Heart right ventricle (tissue), 16 donors: ENCODE measurements at regions not wholly inside any gene's neighbourhood (a gene's known extent, or its start where the extent isn't known, plus 50 kb on each side); places are given as distances from the start of the nearest gene placed in this dataset.

Experiments used
- ATAC-seq, 8 donors: fragments of 200-7000 bp; cut with Tn5 transposase; one replicate each; pipeline ENCODE4 v1.9.1; 2020; ENCODE audit warnings: mild to moderate bottlenecking in 8 of 8, moderate library complexity in 8 of 8, moderate number of reproducible peaks in 1 of 8
- DNase-seq, 2 donors: peaks; one replicate each; pipeline ENCODE4 v3.0.0-alpha.2; 2020
- H3K27ac ChIP-seq, 10 donors: fragments of 200-600 bp; sonication (generic) in 2 of 10; one replicate each; pipeline versions ENCODE4 v1.5.0 to v1.8.0; 2020 to 2022; ENCODE audit warnings: mild to moderate bottlenecking in 3 of 10
- H3K27me3 ChIP-seq, 7 donors: fragments of 200-600 bp; one replicate each; pipeline ENCODE4 v1.8.0; 2021 to 2022; ENCODE audit warnings: mild to moderate bottlenecking in 2 of 7
- H3K36me3 ChIP-seq, 9 donors: fragments of 200-600 bp; sonication (generic) in 1 of 9; one replicate each; pipeline versions ENCODE4 v1.5.0 to v1.8.0; 2020 to 2022; ENCODE audit warnings: mild to moderate bottlenecking in 2 of 9
- H3K4me1 ChIP-seq, 9 donors: fragments of 200-600 bp; sonication (generic) in 1 of 9; one replicate each; pipeline versions ENCODE4 v1.5.0 to v1.8.0; 2020 to 2022; ENCODE audit warnings: mild to moderate bottlenecking in 4 of 9
- H3K4me3 ChIP-seq, 10 donors: fragments of 200-600 bp; sonication (generic) in 2 of 10; one replicate each; pipeline versions ENCODE4 v1.5.0 to v1.8.0; 2020 to 2022; ENCODE audit warnings: mild to moderate bottlenecking in 7 of 10, moderate library complexity in 2 of 10
- H3K9me3 ChIP-seq, 11 donors: fragments of 200-600 bp in 10 of 11; sonication (generic) in 2 of 11; one replicate each; pipeline versions ENCODE4 v1.5.0 to v1.8.0; 2013 to 2022; ENCODE audit warnings: mild to moderate bottlenecking in 2 of 11, control low read depth in 1 of 11, moderate library complexity in 1 of 11
- CTCF ChIP-seq, 9 donors: fragments of 200-600 bp; sonication (generic) in 2 of 9; IDR thresholded peaks; one replicate each; pipeline versions ENCODE4 v1.5.0 to v1.8.0; 2021 to 2022; ENCODE audit warnings: antibody characterized with exemption in 9 of 9, mild to moderate bottlenecking in 5 of 9, moderate library complexity in 1 of 9
- WGBS, 2 donors: extraction: QIAGEN DNeasy Blood & Tissue Kit; methylation state at CpG; one replicate each; pipeline ENCODE4 v1.1.7; 2013; ENCODE audit warnings: inconsistent platforms in 1 of 2; 5-methylcytosine and 5-hydroxymethylcytosine counted together
- intact Hi-C, 10 donors: fragments of 100-400 bp; cut with DNase I; formaldehyde crosslinking; loops; one replicate each; pipeline versions ENCODE4 v1.11.1 to v1.14.2; 2022
- donor health status: Arrhythmogenic right ventricular cardiomyopathy.
- donor health status: ischemic (EF 13 %, LVEDD 7.1; RV severe dilation, severe dysfunction).
- donor health status: healthy with polysubstance abuse.
- donor health status: DM: no; HTN: yes; CAD: no.
- donor health status: DM: no; HTN: no; CAD: no.
- donor health status: ischemic (EF 25% LVEDD 6.9; RV normal size, moderate dysfunction).
- donor health status: ischemic (EF 25% LVEDD 5.7; RV mildly dilated, moderate dysfunction).
- donor health status: healthy.
- donor health status: DM: yes; HTN: yes; CAD: no.
- donor health status: Ischemic cardiomyopathy.
- donor health status: ischemic (EF 35%, LVEDD 5.7; RV mildly dilated, moderate dysfunction).
- donor health status: nonischemic (EF 11% LVEDD 7.7; RV severe dilation, severe dysfunction).
- donor health status: DM: yes; HTN: yes; CAD: no.
- donor health status: PGD.
- donor health status: ischemic (EF 29% LVEDD 5.4; RV normal size, mild dysfunction).
- donor health status: nonischemic (EF 23%, LVEDD 6.1; RV moderate dilation, normal function).

DNA sequence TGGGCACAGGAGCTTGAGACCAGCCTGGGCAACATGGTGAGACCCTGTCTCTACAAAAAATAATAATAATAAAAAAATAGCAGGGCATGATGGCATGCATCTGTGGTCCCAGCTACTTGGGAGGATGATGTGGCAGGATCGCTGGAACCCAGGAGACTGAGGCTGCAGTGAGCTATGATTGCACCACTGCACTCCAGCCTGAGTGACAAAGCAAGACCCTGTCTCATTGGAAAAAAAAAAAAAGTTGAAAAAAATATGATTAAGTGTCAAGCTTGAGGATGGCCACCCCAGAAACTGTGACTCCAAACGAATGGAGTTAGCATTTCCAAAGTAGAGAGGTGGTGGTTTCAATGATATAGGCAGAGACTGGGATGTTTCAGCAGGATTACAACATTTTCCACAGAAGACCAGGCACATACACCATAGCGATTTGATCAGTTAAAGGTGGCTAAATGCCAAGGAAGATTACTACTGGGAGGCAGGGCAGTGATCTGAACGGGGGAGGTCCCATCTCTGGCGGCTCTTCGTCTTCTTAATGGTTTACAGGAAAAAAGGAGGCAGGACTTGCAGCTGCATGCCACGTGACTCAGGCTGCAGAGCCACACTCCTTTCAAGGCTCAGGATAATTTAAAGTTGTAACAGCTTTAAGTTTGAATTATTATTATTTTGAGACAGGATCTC is 250.6 kb upstream of the GALNT17 start:
- no peaks in the 10 kb centered on the region for H3K4me1 ChIP-seq
- H3K27me3 ChIP-seq, result peaks cover 0 to 11% (median 0%) of the 10 kb centered on the region in 7 donors
- 51 to 52% methylated on average over 7 of the region's 7 CpGs for WGBS, 2 donors
- no peak for DNase-seq
- no peak overlapping the region for H3K27ac ChIP-seq
- intact Hi-C loops, result loop anchor here in 1 of 10 donors (10.0 kb wide), 1 partner anchor 203 kb away; no protein-coding TSS in a partner anchor
- H3K9me3 ChIP-seq, result peaks cover 0 to 8% (median 0%) of the 10 kb centered on the region in 11 donors
- no peak for ATAC-seq
- no peaks in the 10 kb centered on the region for H3K36me3 ChIP-seq
- TF ChIP-seq CTCF (IDR thresholded peaks at IDR 0.05), result no peak
- H3K4me3 ChIP-seq, result no peak overlapping the region

DNA sequence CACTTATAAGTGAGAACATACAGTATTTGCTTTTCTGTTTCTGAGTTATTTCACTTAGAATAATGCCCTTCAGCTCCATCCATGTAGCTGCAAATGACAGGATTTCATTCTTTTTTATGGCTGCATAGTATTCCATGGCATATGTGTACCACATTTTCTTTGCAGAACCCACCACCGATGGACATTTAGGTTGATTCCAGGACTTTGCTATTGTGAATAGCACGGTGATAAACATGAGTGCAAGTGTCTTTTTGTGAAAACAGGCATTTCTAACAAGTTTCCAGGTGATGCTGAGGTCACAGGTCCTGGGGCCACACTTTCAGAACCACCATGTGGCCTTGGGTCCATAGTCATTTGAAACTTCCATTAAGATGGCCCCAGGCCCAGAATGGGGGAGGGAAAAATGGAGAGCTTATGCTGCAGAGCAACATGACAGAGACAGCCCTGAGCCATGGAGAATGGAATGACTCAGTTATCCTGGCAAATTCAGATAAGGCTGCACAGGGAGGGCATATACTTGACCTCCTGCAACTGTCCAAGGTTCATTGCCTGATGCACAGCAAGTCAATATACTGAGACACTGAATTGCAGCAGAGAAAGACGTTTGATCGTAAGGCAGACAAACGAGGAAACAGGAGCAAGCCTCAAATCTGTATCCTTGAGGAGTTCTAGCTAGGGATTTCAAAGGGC is 248.0 kb upstream of the GALNT17 start:
- 70 to 80% methylated on average over 5 of the region's 5 CpGs for WGBS, 2 donors
- H3K4me3 ChIP-seq, result no peak overlapping the region
- no peak overlapping the region for H3K27ac ChIP-seq
- no peaks in the 10 kb centered on the region for H3K4me1 ChIP-seq
- no peaks in the 10 kb centered on the region for H3K36me3 ChIP-seq
- no peak for TF ChIP-seq CTCF (IDR thresholded peaks at IDR 0.05)
- ATAC-seq, result no peak
- peaks cover 0 to 8% (median 0%) of the 10 kb centered on the region in 11 donors for H3K9me3 ChIP-seq
- H3K27me3 ChIP-seq, result peaks cover 0 to 11% (median 0%) of the 10 kb centered on the region in 7 donors
- intact Hi-C loops, result loop anchor here in 1 of 10 donors (10.0 kb wide), 1 partner anchor 201 kb away; no protein-coding TSS in a partner anchor
- no peak for DNase-seq

GRCh38 chr7:70884440-70884764 is 247.5 kb upstream of the GALNT17 start:
- Histone ChIP-seq H3K27ac (no peak overlapping the region), H3K36me3 (no peaks in the 10 kb centered on the region), H3K4me1 (no peaks in the 10 kb centered on the region), H3K27me3 (peaks cover 0 to 11% (median 0%) of the 10 kb centered on the region in 7 donors), H3K9me3 (peaks cover 0 to 13% (median 0%) of the 10 kb centered on the region in 11 donors), H3K4me3 (no peak overlapping the region)
- TF ChIP-seq CTCF (IDR thresholded peaks at IDR 0.05), result no peak
- intact Hi-C loops, result loop anchor here in 1 of 10 donors (10.0 kb wide), 1 partner anchor 200 kb away; no protein-coding TSS in a partner anchor
- ATAC-seq (no peak), DNase-seq (no peak)

DNA sequence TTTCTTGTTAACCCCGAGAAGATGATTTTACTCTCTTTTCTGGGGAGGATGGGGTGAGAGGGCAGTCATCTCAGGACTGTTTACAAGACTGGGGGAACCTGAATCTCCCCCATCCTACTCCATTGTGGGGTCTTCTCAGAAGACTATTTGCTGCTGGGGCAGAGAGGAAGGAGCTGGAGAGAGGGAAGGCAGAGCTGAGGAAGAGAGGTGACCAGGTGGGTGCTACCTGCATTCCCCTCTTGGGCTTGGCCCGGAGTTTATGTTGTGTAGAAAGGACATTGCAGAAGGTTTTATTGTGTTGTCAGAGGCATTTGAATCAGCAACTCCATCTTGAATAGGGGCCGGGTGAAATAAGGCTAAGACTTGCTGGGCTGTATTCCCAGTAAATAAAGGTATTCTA is 247.1 kb upstream of the GALNT17 start:
- Histone ChIP-seq H3K9me3 (peaks cover 0 to 18% (median 2%) of the 10 kb centered on the region in 11 donors), H3K27ac (no peak overlapping the region), H3K4me3 (no peak overlapping the region), H3K27me3 (peaks cover 0 to 11% (median 0%) of the 10 kb centered on the region in 7 donors), H3K4me1 (no peaks in the 10 kb centered on the region), H3K36me3 (no peaks in the 10 kb centered on the region)
- no peak for ATAC-seq
- no peak for TF ChIP-seq CTCF (IDR thresholded peaks at IDR 0.05)
- no peak for DNase-seq
- intact Hi-C loops, result loop anchor here in 1 of 10 donors (10.0 kb wide), 1 partner anchor 200 kb away; no protein-coding TSS in a partner anchor
- WGBS, 2 donors, result 79 to 83% methylated on average over 3 of the region's 3 CpGs
